KOPT-K1 (cell line): ENCODE measurements at regions not wholly inside any gene's neighbourhood (a gene's known extent, or its start where the extent isn't known, plus 50 kb on each side); places are given as distances from the start of the nearest gene placed in this dataset.
"Not testable (repeated sequence)": the region's sequence is repeated elsewhere in the genome, so short reads cannot be mapped to it uniquely, and the experiment has no call there.

Experiments used
- H3K27ac ChIP-seq: fragments of 200-600 bp; sonication (generic); 2 replicates; pipeline ENCODE4 v1.5.1; 2016; ENCODE audit warnings: antibody characterized with exemption, mild to moderate bottlenecking, low read depth, low read length; ENCODE audit not compliant: poor library complexity, severe bottlenecking
- H3K36me3 ChIP-seq: fragments of 200-600 bp; sonication (generic); 2 replicates; pipeline ENCODE4 v1.5.1; 2017; ENCODE audit warnings: antibody characterized with exemption, mild to moderate bottlenecking, low read length, moderate library complexity; ENCODE audit not compliant: insufficient read depth
- H3K9me3 ChIP-seq: fragments of 200-600 bp; sonication (generic); 2 replicates; pipeline ENCODE4 v1.5.1; 2017; ENCODE audit warnings: antibody characterized with exemption, low read length, mild to moderate bottlenecking; ENCODE audit not compliant: insufficient read depth, poor library complexity, severe bottlenecking

GRCh38 chr13:95418946-95419345 lies 117.7 kb upstream of the ABCC4 start:
- Histone ChIP-seq H3K9me3 (no peaks in the 10 kb centered on the region), H3K36me3 (no peaks in the 10 kb centered on the region), H3K27ac (no peak overlapping the region)

GRCh38 chr13:95420501-95420900 lies 119.2 kb upstream of the ABCC4 start:
- Histone ChIP-seq H3K27ac (no peak overlapping the region), H3K36me3 (no peaks in the 10 kb centered on the region), H3K9me3 (no peaks in the 10 kb centered on the region)

GRCh38 chr13:95426631-95427030 lies 125.4 kb upstream of the ABCC4 start:
- Histone ChIP-seq H3K36me3 (no peaks in the 10 kb centered on the region), H3K27ac (no peak overlapping the region), H3K9me3 (no peaks in the 10 kb centered on the region)

GRCh38 chr13:95430525-95430924 lies 122.0 kb upstream of the CLDN10 start:
- not testable (repeated sequence) for H3K9me3 ChIP-seq, H3K27ac ChIP-seq, H3K36me3 ChIP-seq

GRCh38 chr13:95432141-95432540 lies 120.4 kb upstream of the CLDN10 start:
- no peaks in the 10 kb centered on the region for H3K9me3 ChIP-seq
- H3K27ac ChIP-seq: no peak overlapping the region

GRCh38 chr13:95433537-95433936 lies 119.0 kb upstream of the CLDN10 start:
- no peak overlapping the region for H3K27ac ChIP-seq
- no peaks in the 10 kb centered on the region for H3K9me3 ChIP-seq
- H3K36me3 ChIP-seq: no peaks in the 10 kb centered on the region

More at GRCh38 chr13:95432141-95432540, 120.4 kb upstream of the CLDN10 start:
- H3K36me3 ChIP-seq: no peaks in the 10 kb centered on the region

GRCh38 chr13:95434111-95434510 lies 118.4 kb upstream of the CLDN10 start:
- no peaks in the 10 kb centered on the region for H3K36me3 ChIP-seq
- no peak overlapping the region for H3K27ac ChIP-seq
- no peaks in the 10 kb centered on the region for H3K9me3 ChIP-seq

- no peaks in the 10 kb centered on the region for H3K36me3 ChIP-seq
- H3K27ac ChIP-seq: no peak overlapping the region
- no peaks in the 10 kb centered on the region for H3K9me3 ChIP-seq
Observed at GRCh38 chr13:95437561-95437960, 115.0 kb upstream of the CLDN10 start.

GRCh38 chr13:95438297-95438696 lies 114.2 kb upstream of the CLDN10 start:
- no peaks in the 10 kb centered on the region for H3K36me3 ChIP-seq
- H3K9me3 ChIP-seq: no peaks in the 10 kb centered on the region
- no peak overlapping the region for H3K27ac ChIP-seq

GRCh38 chr13:95440441-95441088 lies 112.0 kb upstream of the CLDN10 start:
- Histone ChIP-seq H3K27ac (no peak overlapping the region), H3K9me3 (no peaks in the 10 kb centered on the region), H3K36me3 (no peaks in the 10 kb centered on the region)

GRCh38 chr13:95441326-95441725 lies 111.2 kb upstream of the CLDN10 start:
- H3K36me3 ChIP-seq: no peaks in the 10 kb centered on the region
- H3K27ac ChIP-seq: no peak overlapping the region
- no peaks in the 10 kb centered on the region for H3K9me3 ChIP-seq

- no peak overlapping the region for H3K27ac ChIP-seq
- H3K36me3 ChIP-seq: no peaks in the 10 kb centered on the region
- H3K9me3 ChIP-seq: no peaks in the 10 kb centered on the region
Observed at GRCh38 chr13:95444006-95444730, 108.4 kb upstream of the CLDN10 start.

- Histone ChIP-seq H3K36me3 (no peaks in the 10 kb centered on the region), H3K27ac (no peak overlapping the region), H3K9me3 (no peaks in the 10 kb centered on the region)
Observed at GRCh38 chr13:95445131-95445530, 107.4 kb upstream of the CLDN10 start.

GRCh38 chr13:95447814-95448213 lies 104.7 kb upstream of the CLDN10 start:
- H3K27ac ChIP-seq: no peak overlapping the region
- H3K36me3 ChIP-seq: no peaks in the 10 kb centered on the region
- H3K9me3 ChIP-seq: no peaks in the 10 kb centered on the region

- H3K9me3 ChIP-seq: no peaks in the 10 kb centered on the region
- H3K36me3 ChIP-seq: no peaks in the 10 kb centered on the region
- no peak overlapping the region for H3K27ac ChIP-seq
Observed at GRCh38 chr13:95451656-95452055, 100.9 kb upstream of the CLDN10 start.

- no peak overlapping the region for H3K27ac ChIP-seq
- no peaks in the 10 kb centered on the region for H3K36me3 ChIP-seq
- H3K9me3 ChIP-seq: no peaks in the 10 kb centered on the region
Observed at GRCh38 chr13:95452375-95452774, 100.1 kb upstream of the CLDN10 start.
